ENCODE measurements at regions not wholly inside any gene's neighbourhood (a gene's known extent, or its start where the extent isn't known, plus 50 kb on each side); places are given as distances from the start of the nearest gene placed in this dataset.

- Histone ChIP-seq H3K27me3 (replicated peaks in 1 of 7) (no peaks in the 10 kb centered on the region), H3K9me3 (peaks cover 0 to 16% (median 0%) of the 10 kb centered on the region in 8 donors), H3K36me3 (no peaks in the 10 kb centered on the region), H3K4me3 (no peak overlapping the region), H3K27ac (no peak overlapping the region), H3K4me1 (no peaks in the 10 kb centered on the region)
- no peak for TF ChIP-seq POLR2AphosphoS5 (IDR thresholded peaks at IDR 0.05)
- no peak for TF ChIP-seq POLR2A (IDR thresholded peaks at IDR 0.05)
- no peak for TF ChIP-seq CTCF (IDR thresholded peaks at IDR 0.05 in 8 of 11, conservative IDR thresholded peaks at IDR 0.05 in 3 of 11)
- 70 to 100% (median 95%) methylated on average over 1 of the region's 1 CpG for WGBS, 5 donors
- DNase-seq, result no peak
- intact Hi-C loops (cut with DNase I; ENCODE audit: low total_unique reads), result no loop called here
These were observed 467.7 kb downstream of the SH2D1A start for GRCh38 chrX:124814106-124814505.

- 82 to 95% (median 91%) methylated on average over 5 of the region's 5 CpGs for WGBS, 5 donors
- Histone ChIP-seq H3K4me1 (no peaks in the 10 kb centered on the region), H3K4me3 (no peak overlapping the region), H3K27ac (no peak overlapping the region), H3K36me3 (no peaks in the 10 kb centered on the region), H3K9me3 (no peaks in the 10 kb centered on the region), H3K27me3 (replicated peaks in 1 of 7) (no peaks in the 10 kb centered on the region)
- no peak for DNase-seq
- no peak for TF ChIP-seq POLR2A (IDR thresholded peaks at IDR 0.05)
- no peak for TF ChIP-seq CTCF (IDR thresholded peaks at IDR 0.05 in 8 of 11, conservative IDR thresholded peaks at IDR 0.05 in 3 of 11)
- no peak for TF ChIP-seq POLR2AphosphoS5 (IDR thresholded peaks at IDR 0.05)
- intact Hi-C loops (cut with DNase I; ENCODE audit: low total_unique reads), result no loop called here
These were observed 471.7 kb downstream of the SH2D1A start for GRCh38 chrX:124818033-124818432.

GRCh38 chrX:124818764-124819163, 472.4 kb downstream of the SH2D1A start:
- Histone ChIP-seq H3K4me1 (no peaks in the 10 kb centered on the region), H3K36me3 (no peaks in the 10 kb centered on the region), H3K27me3 (replicated peaks in 1 of 7) (no peaks in the 10 kb centered on the region), H3K9me3 (no peaks in the 10 kb centered on the region), H3K27ac (no peak overlapping the region), H3K4me3 (no peak overlapping the region)
- intact Hi-C loops (cut with DNase I; ENCODE audit: low total_unique reads), result no loop called here
- WGBS, 5 donors, result 89 to 100% (median 91%) methylated on average over 1 of the region's 1 CpG
- TF ChIP-seq POLR2A (IDR thresholded peaks at IDR 0.05) (no peak), POLR2AphosphoS5 (IDR thresholded peaks at IDR 0.05) (no peak), CTCF (IDR thresholded peaks at IDR 0.05 in 8 of 11, conservative IDR thresholded peaks at IDR 0.05 in 3 of 11) (no peak)
- DNase-seq, result no peak

- Histone ChIP-seq H3K36me3 (no peaks in the 10 kb centered on the region), H3K27me3 (replicated peaks in 1 of 7) (no peaks in the 10 kb centered on the region), H3K9me3 (no peaks in the 10 kb centered on the region), H3K4me1 (no peaks in the 10 kb centered on the region), H3K27ac (no peak overlapping the region), H3K4me3 (no peak overlapping the region)
- WGBS, 5 donors, result 71 to 94% (median 86%) methylated on average over 1 of the region's 1 CpG
- DNase-seq, result no peak
- no peak for TF ChIP-seq POLR2AphosphoS5 (IDR thresholded peaks at IDR 0.05)
- intact Hi-C loops (cut with DNase I; ENCODE audit: low total_unique reads), result no loop called here
These were observed 474.4 kb downstream of the SH2D1A start for GRCh38 chrX:124820738-124821137.

- 75 to 85% (median 78%) methylated on average over 5 to 6 of the region's 6 CpGs for WGBS, 5 donors
- no peak overlapping the region for H3K27ac ChIP-seq
- intact Hi-C loops (cut with DNase I; ENCODE audit: low total_unique reads), result no loop called here
- DNase-seq, result no peak
- no peaks in the 10 kb centered on the region for H3K4me1 ChIP-seq
- no peaks in the 10 kb centered on the region for H3K27me3 ChIP-seq (replicated peaks in 1 of 7)
- TF ChIP-seq POLR2AphosphoS5 (IDR thresholded peaks at IDR 0.05) (no peak), POLR2A (IDR thresholded peaks at IDR 0.05) (no peak), CTCF (IDR thresholded peaks at IDR 0.05 in 8 of 11, conservative IDR thresholded peaks at IDR 0.05 in 3 of 11) (no peak)
- no peak overlapping the region for H3K4me3 ChIP-seq
- no peaks in the 10 kb centered on the region for H3K36me3 ChIP-seq
- H3K9me3 ChIP-seq, result no peaks in the 10 kb centered on the region
These were observed 481.0 kb downstream of the SH2D1A start for GRCh38 chrX:124827258-124827845.
